ENCODE measurements at regions not wholly inside any gene's neighbourhood (a gene's known extent, or its start where the extent isn't known, plus 50 kb on each side); places are given as distances from the start of the nearest gene placed in this dataset.

- no peak for TF ChIP-seq POLR2A (IDR thresholded peaks at IDR 0.05)
- no peak for TF ChIP-seq CTCF (IDR thresholded peaks at IDR 0.05)
Observed at GRCh38 chr16:62478903-62479458, 442.7 kb upstream of the CDH8 start.
